H1 (cell line): ENCODE measurements at regions not wholly inside any gene's neighbourhood (a gene's known extent, or its start where the extent isn't known, plus 50 kb on each side); places are given as distances from the start of the nearest gene placed in this dataset.

Experiments
- CTCF ChIA-PET: fragments of 300-600 bp; sonication (Branson Sonifier 250); formaldehyde crosslinking; loops from one replicate; lab custom pipeline; 2021; ENCODE audit not compliant: partially characterized antibody; lab: Charles Lee
- POLR2A ChIA-PET: fragments of 300-600 bp; sonication (Branson Sonifier 250); formaldehyde crosslinking; loops from one replicate; lab custom pipeline; 2021; ENCODE audit warnings: inconsistent platforms; ENCODE audit not compliant: partially characterized antibody; lab: Charles Lee
- DNase-seq, 2 experiments: peaks; one replicate each; pipeline versions ENCODE4 v3.0.0 to v3.0.0-alpha.2; 2010 to 2022; ENCODE audit warnings: low spot score in 2 of 2, low read depth in 1 of 2, mixed read lengths in 1 of 2
- FAIRE-seq: peaks from 2 replicates; lab custom pipeline; 2011; peaks lifted over from hg19 to GRCh38; lab: Jason Lieb, UNC
- H2AFZ ChIP-seq: 2 replicates; pipeline ENCODE4 v1.8.1; 2012; ENCODE audit warnings: low read length, inconsistent platforms
- H2AK5ac ChIP-seq: 2 replicates; pipeline ENCODE4 v1.6.1; 2013; ENCODE audit warnings: low read depth, low read length
- H2BK120ac ChIP-seq: replicated peaks from 2 replicates; pipeline ENCODE3; 2013; ENCODE audit warnings: low read depth, low read length, inconsistent platforms
- H2BK12ac ChIP-seq: 2 replicates; pipeline ENCODE4 v1.6.1; 2013; ENCODE audit warnings: low read depth, low read length
- H2BK15ac ChIP-seq: 2 replicates; pipeline ENCODE4 v1.6.1; 2013; ENCODE audit warnings: low read length
- H2BK20ac ChIP-seq: 2 replicates; pipeline ENCODE4 v1.6.1; 2013; ENCODE audit warnings: low read length
- H2BK5ac ChIP-seq: 2 replicates; pipeline ENCODE4 v1.6.1; 2013; ENCODE audit warnings: low read depth, low read length
- H3K14ac ChIP-seq: 2 replicates; pipeline ENCODE4 v1.6.1; 2013; ENCODE audit warnings: inconsistent platforms; ENCODE audit not compliant: insufficient read length
- H3K18ac ChIP-seq: 2 replicates; pipeline ENCODE4 v1.6.1; 2013; ENCODE audit warnings: low read length; ENCODE audit errors: extremely low read depth
- H3K23ac ChIP-seq: 2 replicates; pipeline ENCODE4 v1.6.1; 2013; ENCODE audit warnings: inconsistent platforms; ENCODE audit not compliant: insufficient read length
- H3K23me2 ChIP-seq: 2 replicates; pipeline ENCODE4 v1.6.1; 2013; ENCODE audit warnings: low read depth, low read length
- H3K27ac ChIP-seq: 2 replicates; pipeline ENCODE4 v1.6.1; 2011; ENCODE audit warnings: low read depth, low read length, inconsistent platforms
- H3K27me3 ChIP-seq, 4 experiments: replicated peaks in 1 of 4; 1 replicate in 1 of 4; 2 replicates in 3 of 4; pipeline versions ENCODE4 v1.6.1 to v1.8.1; 2011 to 2013; ENCODE audit warnings: low read length in 3 of 4, mild to moderate bottlenecking in 3 of 4, inconsistent platforms in 2 of 4, mixed read lengths in 2 of 4, moderate library complexity in 1 of 4; ENCODE audit not compliant: control insufficient read depth in 3 of 4, insufficient read depth in 3 of 4; ENCODE audit errors: extremely low read depth in 1 of 4
- H3K36me3 ChIP-seq, 4 experiments: 2 replicates each; pipeline versions ENCODE4 v1.6.1 to v1.8.1; 2011 to 2013; ENCODE audit warnings: mild to moderate bottlenecking in 4 of 4, low read length in 3 of 4, moderate library complexity in 2 of 4, control low read depth in 1 of 4, inconsistent platforms in 1 of 4; ENCODE audit not compliant: insufficient read depth in 4 of 4, control insufficient read depth in 2 of 4
- H3K4ac ChIP-seq: replicated peaks from 2 replicates; pipeline ENCODE3; 2013; ENCODE audit warnings: low read length, low read depth, mixed read lengths, inconsistent platforms; ENCODE audit not compliant: insufficient read length
- H3K4me1 ChIP-seq, 4 experiments: replicated peaks in 1 of 4; 1 replicate in 1 of 4; 2 replicates in 3 of 4; pipeline versions ENCODE4 v1.6.1 to v1.8.1; 2011 to 2013; ENCODE audit warnings: low read length in 3 of 4, inconsistent platforms in 2 of 4, mixed read lengths in 1 of 4; ENCODE audit not compliant: insufficient read depth in 4 of 4, control insufficient read depth in 3 of 4
- H3K4me2 ChIP-seq, 2 experiments: 2 replicates each; pipeline versions ENCODE4 v1.6.1 to v1.8.1; 2011 to 2013; ENCODE audit warnings: low read depth in 2 of 2, low read length in 2 of 2, control low read depth in 1 of 2, inconsistent platforms in 1 of 2, mild to moderate bottlenecking in 1 of 2; ENCODE audit not compliant: insufficient read depth in 1 of 2
- H3K4me3 ChIP-seq, 4 experiments: fragments of 200-600, 300-600 bp in 1 of 4; sonication (generic), shearing (Covaris generic), sonication (Bioruptor Twin) in 1 of 4; 2 replicates each; pipeline versions ENCODE4 v1.5.1 to v1.8.1; 2011 to 2016; ENCODE audit warnings: low read length in 4 of 4, low read depth in 3 of 4, control low read depth in 2 of 4, inconsistent platforms in 2 of 4, mild to moderate bottlenecking in 2 of 4, mixed read lengths in 1 of 4, moderate library complexity in 1 of 4; ENCODE audit not compliant: insufficient read depth in 2 of 4; ENCODE audit errors: extremely low read depth in 1 of 4
- H3K56ac ChIP-seq: replicated peaks from 2 replicates; pipeline ENCODE3; 2013; ENCODE audit warnings: low read depth, mild to moderate bottlenecking, mixed read lengths, low read length, inconsistent platforms; ENCODE audit not compliant: insufficient read length
- H3K79me1 ChIP-seq: 2 replicates; pipeline ENCODE4 v1.6.1; 2013; ENCODE audit warnings: low read depth, low read length, control low read depth
- H3K79me2 ChIP-seq, 2 experiments: 2 replicates each; pipeline versions ENCODE4 v1.6.1 to v1.8.1; 2012 to 2013; ENCODE audit warnings: low read length in 2 of 2, mild to moderate bottlenecking in 2 of 2, inconsistent platforms in 1 of 2; ENCODE audit not compliant: insufficient read depth in 2 of 2, control insufficient read depth in 1 of 2
- H3K9ac ChIP-seq, 4 experiments: replicated peaks in 1 of 4; 1 replicate in 1 of 4; 2 replicates in 3 of 4; pipeline versions ENCODE4 v1.6.1 to v1.8.1; 2011 to 2013; ENCODE audit warnings: low read depth in 3 of 4, low read length in 3 of 4, control low read depth in 2 of 4, mild to moderate bottlenecking in 2 of 4, moderate library complexity in 2 of 4, inconsistent platforms in 1 of 4; ENCODE audit errors: extremely low read depth in 1 of 4
- H3K9me3 ChIP-seq, 2 experiments: 2 replicates each; pipeline versions ENCODE4 v1.6.1 to v1.8.1; 2012 to 2013; ENCODE audit warnings: mild to moderate bottlenecking in 2 of 2, moderate library complexity in 2 of 2, control low read depth in 1 of 2, inconsistent platforms in 1 of 2, low read depth in 1 of 2, low read length in 1 of 2, mixed read lengths in 1 of 2; ENCODE audit not compliant: insufficient read depth in 2 of 2
- H4K20me1 ChIP-seq, 2 experiments: replicated peaks in 1 of 2; 2 replicates each; pipeline versions ENCODE3 to v1.8.1; 2011 to 2013; ENCODE audit warnings: inconsistent platforms in 2 of 2, low read length in 2 of 2, mild to moderate bottlenecking in 1 of 2; ENCODE audit not compliant: insufficient read depth in 2 of 2, control insufficient read depth in 1 of 2
- H4K5ac ChIP-seq: 2 replicates; pipeline ENCODE4 v1.6.1; 2013; ENCODE audit warnings: low read length, low read depth, mixed read lengths, inconsistent platforms; ENCODE audit not compliant: insufficient read length
- H4K8ac ChIP-seq: 2 replicates; pipeline ENCODE4 v1.8.0; 2013; ENCODE audit warnings: mild to moderate bottlenecking, moderate library complexity, low read length, inconsistent platforms; ENCODE audit not compliant: insufficient read depth; ENCODE audit errors: extremely low read depth
- H4K91ac ChIP-seq: replicated peaks from 2 replicates; pipeline ENCODE3; 2013; ENCODE audit warnings: low read length, mixed read lengths, inconsistent platforms; ENCODE audit not compliant: insufficient read length
- ATF2 ChIP-seq: IDR thresholded peaks from 2 replicates; pipeline ENCODE4 v1.6.1; 2012; ENCODE audit warnings: low read length, inconsistent platforms
- CHD1 ChIP-seq: IDR thresholded peaks from 2 replicates; pipeline ENCODE4 v1.6.1; 2012; ENCODE audit warnings: low read depth, low read length, improper control_type of control experiment
- EZH2 ChIP-seq: fragments of 200-600 bp; sonication (generic); IDR thresholded peaks from 2 replicates; pipeline ENCODE4 v1.7.1; 2012; ENCODE audit warnings: low read depth, mild to moderate bottlenecking, moderate library complexity, low read length, inconsistent platforms; ENCODE audit not compliant: severe bottlenecking
- GABPA ChIP-seq: IDR thresholded peaks from 2 replicates; pipeline ENCODE4 v1.6.1; 2011; ENCODE audit warnings: mild to moderate bottlenecking, low read length, moderate library complexity, borderline replicate concordance; ENCODE audit not compliant: insufficient read depth
- PHF8 ChIP-seq: fragments of 200-600 bp; sonication (generic); conservative IDR thresholded peaks from 2 replicates; pipeline ENCODE4 v1.7.1; 2012; ENCODE audit warnings: low read depth, mild to moderate bottlenecking, inconsistent platforms, low read length, moderate library complexity
- SP1 ChIP-seq: IDR thresholded peaks from 2 replicates; pipeline ENCODE4 v1.6.1; 2011; ENCODE audit warnings: low read depth, low read length
- SP2 ChIP-seq: IDR thresholded peaks from 2 replicates; pipeline ENCODE4 v1.6.1; 2012; ENCODE audit warnings: mild to moderate bottlenecking, low read length, inconsistent platforms
- TAF7 ChIP-seq: optimal IDR thresholded peaks from 2 replicates; pipeline ENCODE3; 2011; ENCODE audit warnings: low read depth, mild to moderate bottlenecking, inconsistent platforms, low read length, moderate library complexity, borderline replicate concordance

GRCh38 chr12:33794954-33795353 lies 227.3 kb upstream of the ALG10 start:
- H3K14ac ChIP-seq: no peak overlapping the region
- no peak overlapping the region for H2BK15ac ChIP-seq
- no peak overlapping the region for H3K4ac ChIP-seq
- H3K4me3 ChIP-seq: no peak overlapping the region
- H4K8ac ChIP-seq: no peak overlapping the region
- TF ChIP-seq CHD1: no peak
- no peak for TF ChIP-seq ATF2
- no peak for TF ChIP-seq PHF8
- no peak for TF ChIP-seq SP2
- no peak for TF ChIP-seq GABPA
- no peak for TF ChIP-seq SP1
- no peak for TF ChIP-seq TAF7
- no peak for TF ChIP-seq EZH2
- H3K4me1 ChIP-seq: no peaks in the 10 kb centered on the region
- no peaks in the 10 kb centered on the region for H3K23me2 ChIP-seq
- no peak overlapping the region for H2BK120ac ChIP-seq
- H3K4me2 ChIP-seq: no peak overlapping the region
- 0 out of 2 replicates have a peak overlapping the region, but pooled peaks have one; percentile 63 for H2BK12ac ChIP-seq
- H4K5ac ChIP-seq: no peak overlapping the region
- DNase-seq (no peak), FAIRE-seq (no peak)
- no peak overlapping the region for H2AFZ ChIP-seq
- POLR2A ChIA-PET: no interaction called here
- no peak overlapping the region for H2BK5ac ChIP-seq
- H3K9ac ChIP-seq: no peak overlapping the region
- 0 out of 4 replicates have a peak, but pooled peaks cover 0 to 3% of the 10 kb centered on the region in 2 experiments for H3K9me3 ChIP-seq
- no peak overlapping the region for H3K23ac ChIP-seq
- H3K27ac ChIP-seq: no peak overlapping the region
- H3K27me3 ChIP-seq: no peaks in the 10 kb centered on the region
- H4K20me1 ChIP-seq: no peaks in the 10 kb centered on the region
- no peak overlapping the region for H3K56ac ChIP-seq
- no peaks in the 10 kb centered on the region for H3K79me2 ChIP-seq
- CTCF ChIA-PET: no interaction called here
- no peaks in the 10 kb centered on the region for H3K79me1 ChIP-seq
- no peak overlapping the region for H3K18ac ChIP-seq
- H4K91ac ChIP-seq: no peak overlapping the region
- no peak overlapping the region for H2BK20ac ChIP-seq
- H2AK5ac ChIP-seq: no peak overlapping the region
- H3K36me3 ChIP-seq: no peaks in the 10 kb centered on the region
